A673 (cell line): ENCODE measurements at regions not wholly inside any gene's neighbourhood (a gene's known extent, or its start where the extent isn't known, plus 50 kb on each side); places are given as distances from the start of the nearest gene placed in this dataset.

Experiments used
- BruUV-seq: library from RNA; stranded (reverse); fragments of 400-500 nt; replicated peaks from 2 replicates; lab custom pipeline; 2021; lab: Mats Ljungman, UMichigan
- CTCF ChIA-PET: fragments of 300-600 bp; sonication (Branson Sonifier 250); formaldehyde crosslinking; loops from one replicate; lab custom pipeline; 2022; ENCODE audit warnings: antibody characterized with exemption; lab: Charles Lee
- POLR2A ChIA-PET: fragments of 300-600 bp; sonication (Branson Sonifier 250); formaldehyde crosslinking; loops from one replicate; lab custom pipeline; 2022; ENCODE audit warnings: antibody characterized with exemption; ENCODE audit not compliant: low non-redundant PET; lab: Charles Lee
- DNase-seq: peaks from one replicate; pipeline ENCODE4 v3.0.0-alpha.2; 2015; ENCODE audit warnings: low spot score
- H3K27ac ChIP-seq: fragments of 200-600 bp; sonication (generic); 2 replicates; pipeline ENCODE4 v1.5.1; 2016; ENCODE audit warnings: mixed run types, low read depth, mild to moderate bottlenecking, mixed read lengths, antibody characterized with exemption, low read length; ENCODE audit not compliant: poor library complexity, severe bottlenecking
- H3K27me3 ChIP-seq: fragments of 200-600 bp; sonication (generic); replicated peaks from 2 replicates; pipeline ENCODE4 v1.6.1; 2017; ENCODE audit warnings: mixed run types, low read depth, mild to moderate bottlenecking, mixed read lengths, antibody characterized with exemption, low read length; ENCODE audit not compliant: insufficient read depth, poor library complexity
- H3K36me3 ChIP-seq: fragments of 200-600 bp; sonication (generic); 2 replicates; pipeline ENCODE4 v1.6.1; 2016; ENCODE audit warnings: mixed run types, mild to moderate bottlenecking, mixed read lengths, antibody characterized with exemption, low read length; ENCODE audit not compliant: insufficient read depth, poor library complexity, severe bottlenecking
- H3K4me1 ChIP-seq: fragments of 200-600 bp; sonication (generic); 2 replicates; pipeline ENCODE4 v1.6.1; 2017; ENCODE audit warnings: mixed run types, mild to moderate bottlenecking, mixed read lengths, antibody characterized with exemption, low read length; ENCODE audit not compliant: insufficient read depth, poor library complexity, severe bottlenecking
- H3K4me3 ChIP-seq: fragments of 200-600 bp; sonication (generic); 2 replicates; pipeline ENCODE4 v1.5.1; 2016; ENCODE audit warnings: low read depth, mixed run types, mild to moderate bottlenecking, mixed read lengths, low read length; ENCODE audit not compliant: poor library complexity, severe bottlenecking
- H3K9me3 ChIP-seq: fragments of 200-600 bp; sonication (generic); 2 replicates; pipeline ENCODE4 v1.6.1; 2016; ENCODE audit warnings: mixed run types, low read depth, mild to moderate bottlenecking, mixed read lengths, antibody characterized with exemption, low read length; ENCODE audit not compliant: poor library complexity, severe bottlenecking
- CTCF ChIP-seq: fragments of 300-800, 200-600 bp; sonication (generic); conservative IDR thresholded peaks from 2 replicates; pipeline ENCODE4 v1.5.1; 2017; ENCODE audit warnings: low read depth, mild to moderate bottlenecking, antibody characterized with exemption, low read length, moderate library complexity, mixed read lengths
- EZH2 ChIP-seq: fragments of 200-600 bp; sonication (generic); IDR thresholded peaks from 2 replicates; pipeline ENCODE4 v1.6.1; 2017; ENCODE audit warnings: borderline replicate concordance, low read depth, mild to moderate bottlenecking, mixed read lengths, antibody characterized with exemption, low read length; ENCODE audit not compliant: poor library complexity, severe bottlenecking
- intact Hi-C: fragments of 100-400 bp; cut with micrococcal nuclease; formaldehyde crosslinking; loops from one replicate; pipeline ENCODE4 v1.10.0; 2022; ENCODE audit not compliant: unreplicated experiment

- H3K27ac ChIP-seq = no peak overlapping the region
- no peaks in the 10 kb centered on the region for H3K4me1 ChIP-seq
- no peaks in the 10 kb centered on the region for H3K9me3 ChIP-seq
- BruUV-seq = no TSS peak
- DNase-seq = no peak
- no peak for TF ChIP-seq EZH2
- no peaks in the 10 kb centered on the region for H3K27me3 ChIP-seq
- no peaks in the 10 kb centered on the region for H3K36me3 ChIP-seq
- POLR2A ChIA-PET = no interaction called here
- no peak overlapping the region for H3K4me3 ChIP-seq
- intact Hi-C loops = no loop called here
- CTCF ChIA-PET = no interaction called here
Measured at GRCh38 chr9:16268067-16268881, 602.2 kb downstream of the BNC2 start.

GRCh38 chr9:16271967-16272366 is 598.5 kb downstream of the BNC2 start:
- Histone ChIP-seq H3K27me3 (no peaks in the 10 kb centered on the region), H3K9me3 (no peaks in the 10 kb centered on the region), H3K36me3 (no peaks in the 10 kb centered on the region), H3K27ac (no peak overlapping the region), H3K4me3 (no peak overlapping the region), H3K4me1 (no peaks in the 10 kb centered on the region)
- ChIA-PET CTCF (no interaction called here), POLR2A (no interaction called here)
- no TSS peak for BruUV-seq
- no peak for TF ChIP-seq CTCF
- TF ChIP-seq EZH2 = no peak
- intact Hi-C loops = no loop called here
- DNase-seq = no peak

GRCh38 chr9:16272776-16273175 is 597.7 kb downstream of the BNC2 start:
- H3K4me3 ChIP-seq = no peak overlapping the region
- no TSS peak for BruUV-seq
- no peaks in the 10 kb centered on the region for H3K9me3 ChIP-seq
- no peaks in the 10 kb centered on the region for H3K27me3 ChIP-seq
- POLR2A ChIA-PET = no interaction called here
- intact Hi-C loops = no loop called here
- no peaks in the 10 kb centered on the region for H3K36me3 ChIP-seq
- DNase-seq = no peak
- TF ChIP-seq EZH2 = no peak
- no peak for TF ChIP-seq CTCF
- CTCF ChIA-PET = no interaction called here
- H3K4me1 ChIP-seq = no peaks in the 10 kb centered on the region
- H3K27ac ChIP-seq = no peak overlapping the region
